IMR-90 (cell line): ENCODE measurements at regions not wholly inside any gene's neighbourhood (a gene's known extent, or its start where the extent isn't known, plus 50 kb on each side); places are given as distances from the start of the nearest gene placed in this dataset.

Experiments used
- ATAC-seq: fragments of 200-7000 bp; cut with Tn5 transposase; 2 replicates; pipeline ENCODE4 v1.9.1; 2020; ENCODE audit warnings: low read depth, mild to moderate bottlenecking, moderate library complexity
- BruUV-seq: library from RNA; stranded (reverse); fragments of 400-500 nt; replicated peaks from 2 replicates; lab custom pipeline; 2021; lab: Mats Ljungman, UMichigan
- CTCF ChIA-PET: fragments of 300-600 bp; formaldehyde crosslinking; extraction: SDS; loops from one replicate; lab custom pipeline; 2021; ENCODE audit warnings: antibody characterized with exemption; lab: Yijun Ruan, JAX
- POLR2A ChIA-PET: fragments of 300-600 bp; sonication (Branson Sonifier 250); formaldehyde crosslinking; loops from one replicate; lab custom pipeline; 2022; ENCODE audit warnings: antibody characterized with exemption; ENCODE audit not compliant: unreplicated experiment; lab: Charles Lee
- DNase-seq: peaks from one replicate; pipeline ENCODE4 v3.0.0; 2013
- H2AFZ ChIP-seq: replicated peaks from 2 replicates; pipeline ENCODE3; 2013; ENCODE audit warnings: low read length, mild to moderate bottlenecking; ENCODE audit not compliant: poor library complexity
- H2AK5ac ChIP-seq: 2 replicates; pipeline ENCODE4 v1.6.1; 2013; ENCODE audit warnings: low read depth, low read length, inconsistent platforms
- H2AK9ac ChIP-seq: replicated peaks from 2 replicates; pipeline ENCODE3; 2013; ENCODE audit warnings: mild to moderate bottlenecking, low read depth, low read length, moderate library complexity; ENCODE audit not compliant: poor library complexity
- H2BK120ac ChIP-seq: 2 replicates; pipeline ENCODE4 v1.6.1; 2013; ENCODE audit warnings: low read depth, low read length, inconsistent platforms
- H2BK15ac ChIP-seq: 3 replicates; pipeline ENCODE4 v1.6.1; 2013; ENCODE audit warnings: low read depth, low read length, inconsistent platforms
- H2BK20ac ChIP-seq: 2 replicates; pipeline ENCODE4 v1.6.1; 2013; ENCODE audit warnings: low read depth, mild to moderate bottlenecking, inconsistent platforms, low read length, moderate library complexity
- H2BK5ac ChIP-seq: 2 replicates; pipeline ENCODE4 v1.6.1; 2013; ENCODE audit warnings: mild to moderate bottlenecking, low read depth, low read length, inconsistent platforms; ENCODE audit not compliant: poor library complexity, severe bottlenecking
- H3K14ac ChIP-seq: replicated peaks from 2 replicates; pipeline ENCODE4 v1.6.1; 2013; ENCODE audit warnings: low read depth, low read length, inconsistent platforms
- H3K18ac ChIP-seq: 2 replicates; pipeline ENCODE4 v1.6.1; 2013; ENCODE audit warnings: low read depth, low read length, control low read depth
- H3K23ac ChIP-seq: 2 replicates; pipeline ENCODE4 v1.6.1; 2013; ENCODE audit warnings: low read depth, low read length, inconsistent platforms
- H3K27ac ChIP-seq: 2 replicates; pipeline ENCODE4 v1.5.1; 2013; ENCODE audit warnings: mild to moderate bottlenecking, control low read depth, low read length; ENCODE audit not compliant: insufficient read depth
- H3K27me3 ChIP-seq: 2 replicates; pipeline ENCODE4 v1.6.1; 2013; ENCODE audit warnings: low read length; ENCODE audit not compliant: control insufficient read depth, insufficient read depth
- H3K36me3 ChIP-seq: 2 replicates; pipeline ENCODE4 v1.6.1; 2013; ENCODE audit warnings: low read length, mixed read lengths; ENCODE audit not compliant: control insufficient read depth, insufficient read depth
- H3K4ac ChIP-seq: 2 replicates; pipeline ENCODE4 v1.6.1; 2013; ENCODE audit warnings: low read depth, low read length, inconsistent platforms
- H3K4me1 ChIP-seq: 2 replicates; pipeline ENCODE4 v1.6.1; 2013; ENCODE audit warnings: low read length, mixed read lengths; ENCODE audit not compliant: control insufficient read depth, insufficient read depth
- H3K4me2 ChIP-seq: 2 replicates; pipeline ENCODE4 v1.6.1; 2013; ENCODE audit warnings: low read depth, mild to moderate bottlenecking, control low read depth, low read length, moderate library complexity
- H3K4me3 ChIP-seq: 2 replicates; pipeline ENCODE4 v1.5.1; 2013; ENCODE audit warnings: low read depth, mild to moderate bottlenecking, control low read depth, low read length, moderate library complexity; ENCODE audit not compliant: insufficient read depth
- H3K56ac ChIP-seq: 2 replicates; pipeline ENCODE4 v1.6.1; 2013; ENCODE audit warnings: low read length, inconsistent platforms; ENCODE audit not compliant: insufficient read depth; ENCODE audit errors: extremely low read depth
- H3K79me1 ChIP-seq, 2 experiments: 2 replicates each; pipeline ENCODE4 v1.6.1; 2013; ENCODE audit warnings: low read length in 2 of 2, inconsistent platforms in 1 of 2, low read depth in 1 of 2
- H3K9ac ChIP-seq: 2 replicates; pipeline ENCODE4 v1.6.1; 2013; ENCODE audit warnings: low read depth, low read length, control low read depth
- H3K9me1 ChIP-seq: 2 replicates; pipeline ENCODE4 v1.6.1; 2013; ENCODE audit warnings: low read length, inconsistent platforms; ENCODE audit not compliant: insufficient read depth
- H3K9me3 ChIP-seq: 2 replicates; pipeline ENCODE4 v1.6.1; 2013; ENCODE audit warnings: low read length; ENCODE audit not compliant: control insufficient read depth, insufficient read depth
- H4K20me1 ChIP-seq: 2 replicates; pipeline ENCODE4 v1.6.1; 2013; ENCODE audit warnings: low read length, inconsistent platforms; ENCODE audit not compliant: insufficient read depth
- H4K5ac ChIP-seq: 2 replicates; pipeline ENCODE4 v1.6.1; 2013; ENCODE audit warnings: mild to moderate bottlenecking, low read depth, low read length, control low read depth
- H4K8ac ChIP-seq, 2 experiments: 2 replicates each; pipeline ENCODE4 v1.6.1; 2013; ENCODE audit warnings: low read depth in 2 of 2, low read length in 2 of 2, control low read depth in 1 of 2, inconsistent platforms in 1 of 2
- H4K91ac ChIP-seq: 2 replicates; pipeline ENCODE4 v1.6.1; 2013; ENCODE audit warnings: low read depth, low read length, inconsistent platforms; ENCODE audit not compliant: insufficient read depth
- CEBPB ChIP-seq: IDR thresholded peaks from 2 replicates; pipeline ENCODE4 v1.6.1; 2012; ENCODE audit warnings: low read depth, low read length, improper control_type of control experiment
- CHD1 ChIP-seq: IDR thresholded peaks from 2 replicates; pipeline ENCODE4 v1.6.1; 2012; ENCODE audit warnings: low read depth, low read length, improper control_type of control experiment
- MAFK ChIP-seq: IDR thresholded peaks from 2 replicates; pipeline ENCODE4 v1.6.1; 2012; ENCODE audit warnings: low read depth, low read length, improper control_type of control experiment
- MXI1 ChIP-seq: IDR thresholded peaks from 2 replicates; pipeline ENCODE4 v1.6.1; 2012; ENCODE audit warnings: low read depth, mild to moderate bottlenecking, low read length, moderate library complexity, borderline replicate concordance
- RAD21 ChIP-seq: IDR thresholded peaks from 2 replicates; pipeline ENCODE4 v1.6.1; 2012; ENCODE audit warnings: low read length, improper control_type of control experiment
- RCOR1 ChIP-seq: IDR thresholded peaks from 2 replicates; pipeline ENCODE4 v1.6.1; 2012; ENCODE audit warnings: mild to moderate bottlenecking, low read length, improper control_type of control experiment; ENCODE audit not compliant: insufficient replicate concordance
- RFX5 ChIP-seq: IDR thresholded peaks from 2 replicates; pipeline ENCODE4 v1.8.0; 2012; ENCODE audit warnings: low read depth, mild to moderate bottlenecking, low read length, moderate library complexity
- WGBS, 2 experiments: methylation state at CpG; one replicate each; pipeline versions ENCODE4 v1.1.5 to v1.1.7; 2013; ENCODE audit warnings: missing lambda C conversion rate in 2 of 2; ENCODE audit not compliant: insufficient read length in 1 of 2; ENCODE audit errors: extremely low coverage in 2 of 2; 5-methylcytosine and 5-hydroxymethylcytosine counted together
- dilution Hi-C: fragments of 300-500 bp; cut with HindIII; formaldehyde crosslinking; loops from one replicate; pipeline ENCODE4 v1.14.3; 2018; ENCODE audit warnings: low sequenced_read_pairs; ENCODE audit not compliant: unreplicated experiment
- in situ Hi-C: fragments of 300-500 bp; cut with MboI; formaldehyde crosslinking; loops from 3 replicates; pipeline ENCODE4 v1.14.3; 2019; ENCODE audit warnings: low sequenced_read_pairs, inconsistent platforms, mixed read lengths
- intact Hi-C: fragments of 100-400 bp; cut with micrococcal nuclease; formaldehyde crosslinking; loops from 2 replicates; pipeline ENCODE4 v1.10.0; 2022
- TF ChIP-seq, protein P1 (sequence below): conservative IDR thresholded peaks from 2 replicates; pipeline ENCODE4 v1.5.1; 2012; ENCODE audit warnings: mild to moderate bottlenecking, low read depth, low read length, improper control_type of control experiment
- TF ChIP-seq, protein P2 (sequence below): fragments of 150-350 bp; IDR thresholded peaks from 2 replicates; pipeline ENCODE4 v1.6.1; 2017; ENCODE audit warnings: mild to moderate bottlenecking, antibody characterized with exemption, low read length, low read depth
- TF ChIP-seq, protein P3 (sequence below): fragments of 150-350 bp; IDR thresholded peaks from 2 replicates; pipeline ENCODE4 v1.6.1; 2016; ENCODE audit warnings: low read depth, mild to moderate bottlenecking, low read length, moderate library complexity, borderline replicate concordance

DNA sequence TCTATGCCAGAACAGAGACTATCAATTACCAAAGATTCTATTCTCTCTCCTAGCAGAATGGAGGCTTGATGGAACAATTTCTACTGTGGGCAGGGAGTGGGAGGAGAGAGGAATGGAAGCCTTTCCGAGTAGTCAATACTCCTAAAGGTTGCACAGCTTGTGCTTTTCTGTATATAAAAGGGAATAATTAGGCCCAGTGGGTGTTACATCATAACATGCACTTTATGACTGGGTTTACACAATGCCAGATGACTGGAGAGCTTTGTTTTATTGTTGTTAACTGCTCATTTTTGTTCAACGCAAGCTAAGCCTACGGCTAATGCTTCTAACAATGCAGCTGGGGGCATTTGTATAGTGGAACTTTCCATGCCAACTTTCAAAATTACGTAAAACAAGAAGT, 2237.9 kb upstream of the RAG2 start:
- Histone ChIP-seq H2AK9ac (no peak overlapping the region), H4K91ac (no peak overlapping the region), H4K5ac (no peak overlapping the region), H3K23ac (no peak overlapping the region), H2BK120ac (no peak overlapping the region), H2AFZ (no peak overlapping the region), H3K79me1 (no peaks in the 10 kb centered on the region), H3K9me3 (peaks cover 3% of the 10 kb centered on the region; the same call in 1 of the 2 replicates), H3K36me3 (no peaks in the 10 kb centered on the region), H3K9ac (no peak overlapping the region), H3K4ac (no peak overlapping the region), H3K18ac (no peak overlapping the region), H3K56ac (no peak overlapping the region), H3K9me1 (no peaks in the 10 kb centered on the region), H2BK15ac (no peak overlapping the region), H4K20me1 (no peaks in the 10 kb centered on the region), H2BK5ac (no peak overlapping the region), H3K4me3 (no peak overlapping the region), H3K14ac (no peak overlapping the region), H2BK20ac (no peak overlapping the region), H4K8ac (no peak overlapping the region), H2AK5ac (no peak overlapping the region), H3K27me3 (no peaks in the 10 kb centered on the region), H3K27ac (no peak overlapping the region), H3K4me2 (no peak overlapping the region), H3K4me1 (no peaks in the 10 kb centered on the region)
- TF ChIP-seq CHD1 (no peak), MXI1 (no peak), RAD21 (no peak), CEBPB (no peak), RCOR1 (no peak), MAFK (no peak), RFX5 (no peak)
- TF ChIP-seq, protein P1, sequence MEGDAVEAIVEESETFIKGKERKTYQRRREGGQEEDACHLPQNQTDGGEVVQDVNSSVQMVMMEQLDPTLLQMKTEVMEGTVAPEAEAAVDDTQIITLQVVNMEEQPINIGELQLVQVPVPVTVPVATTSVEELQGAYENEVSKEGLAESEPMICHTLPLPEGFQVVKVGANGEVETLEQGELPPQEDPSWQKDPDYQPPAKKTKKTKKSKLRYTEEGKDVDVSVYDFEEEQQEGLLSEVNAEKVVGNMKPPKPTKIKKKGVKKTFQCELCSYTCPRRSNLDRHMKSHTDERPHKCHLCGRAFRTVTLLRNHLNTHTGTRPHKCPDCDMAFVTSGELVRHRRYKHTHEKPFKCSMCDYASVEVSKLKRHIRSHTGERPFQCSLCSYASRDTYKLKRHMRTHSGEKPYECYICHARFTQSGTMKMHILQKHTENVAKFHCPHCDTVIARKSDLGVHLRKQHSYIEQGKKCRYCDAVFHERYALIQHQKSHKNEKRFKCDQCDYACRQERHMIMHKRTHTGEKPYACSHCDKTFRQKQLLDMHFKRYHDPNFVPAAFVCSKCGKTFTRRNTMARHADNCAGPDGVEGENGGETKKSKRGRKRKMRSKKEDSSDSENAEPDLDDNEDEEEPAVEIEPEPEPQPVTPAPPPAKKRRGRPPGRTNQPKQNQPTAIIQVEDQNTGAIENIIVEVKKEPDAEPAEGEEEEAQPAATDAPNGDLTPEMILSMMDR, result no peak
- TF ChIP-seq, protein P2, sequence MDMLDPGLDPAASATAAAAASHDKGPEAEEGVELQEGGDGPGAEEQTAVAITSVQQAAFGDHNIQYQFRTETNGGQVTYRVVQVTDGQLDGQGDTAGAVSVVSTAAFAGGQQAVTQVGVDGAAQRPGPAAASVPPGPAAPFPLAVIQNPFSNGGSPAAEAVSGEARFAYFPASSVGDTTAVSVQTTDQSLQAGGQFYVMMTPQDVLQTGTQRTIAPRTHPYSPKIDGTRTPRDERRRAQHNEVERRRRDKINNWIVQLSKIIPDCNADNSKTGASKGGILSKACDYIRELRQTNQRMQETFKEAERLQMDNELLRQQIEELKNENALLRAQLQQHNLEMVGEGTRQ, result no peak
- TF ChIP-seq, protein P3, sequence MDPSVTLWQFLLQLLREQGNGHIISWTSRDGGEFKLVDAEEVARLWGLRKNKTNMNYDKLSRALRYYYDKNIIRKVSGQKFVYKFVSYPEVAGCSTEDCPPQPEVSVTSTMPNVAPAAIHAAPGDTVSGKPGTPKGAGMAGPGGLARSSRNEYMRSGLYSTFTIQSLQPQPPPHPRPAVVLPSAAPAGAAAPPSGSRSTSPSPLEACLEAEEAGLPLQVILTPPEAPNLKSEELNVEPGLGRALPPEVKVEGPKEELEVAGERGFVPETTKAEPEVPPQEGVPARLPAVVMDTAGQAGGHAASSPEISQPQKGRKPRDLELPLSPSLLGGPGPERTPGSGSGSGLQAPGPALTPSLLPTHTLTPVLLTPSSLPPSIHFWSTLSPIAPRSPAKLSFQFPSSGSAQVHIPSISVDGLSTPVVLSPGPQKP, result no peak
- POLR2A ChIA-PET, result no interaction called here
- DNase-seq (no peak), ATAC-seq (no peak)
- CTCF ChIA-PET, result no interaction called here
- intact Hi-C loops (no loop called here), in situ Hi-C loops (no loop called here), dilution Hi-C loops (no loop called here)
- no CpG with 5 or more reads among the region's 4 CpGs for WGBS, 2 experiments
- no TSS peak for BruUV-seq
